Tibial nerve (tissue), 4 donors: ENCODE measurements at regions not wholly inside any gene's neighbourhood (a gene's known extent, or its start where the extent isn't known, plus 50 kb on each side); places are given as distances from the start of the nearest gene placed in this dataset. TPM values are rescaled to one million over a fixed set of nuclear protein-coding genes. Genes with fewer than 3 reads are reported as not detected.

ENCODE experiments used
- DNase-seq, 2 donors: peaks; one replicate each; pipeline ENCODE4 v3.0.0-alpha.2; 2019; ENCODE audit warnings: low spot score in 2 of 2
- H3K27ac ChIP-seq, 4 donors: fragments of 200-600 bp; sonication (generic) in 3 of 4; one replicate each; pipeline ENCODE4 v1.5.1; 2017 to 2019; ENCODE audit warnings: mild to moderate bottlenecking in 1 of 4
- H3K27me3 ChIP-seq, 2 donors: fragments of 200-600 bp; sonication (generic) in 1 of 2; one replicate each; pipeline versions ENCODE4 v1.5.1 to v1.6.0; 2017 to 2019
- H3K36me3 ChIP-seq, 3 donors: fragments of 200-600 bp; sonication (generic); one replicate each; pipeline ENCODE4 v1.5.1; 2018 to 2019
- H3K4me1 ChIP-seq, 4 donors: fragments of 200-600 bp; sonication (generic) in 3 of 4; one replicate each; pipeline ENCODE4 v1.5.1; 2017 to 2019
- H3K4me3 ChIP-seq, 4 donors: fragments of 200-600 bp; sonication (generic) in 3 of 4; one replicate each; pipeline ENCODE4 v1.5.1; 2017 to 2019; ENCODE audit warnings: mild to moderate bottlenecking in 1 of 4, moderate library complexity in 1 of 4
- H3K9me3 ChIP-seq, 4 donors: fragments of 200-600 bp; sonication (generic) in 3 of 4; one replicate each; pipeline ENCODE4 v1.5.1; 2017 to 2019
- EP300 ChIP-seq, 2 donors: sonication (generic); formaldehyde crosslinking; IDR thresholded peaks; one replicate each; pipeline ENCODE4 v1.6.1; 2017; ENCODE audit warnings: antibody characterized with exemption in 2 of 2, mild to moderate bottlenecking in 1 of 2
- POLR2A ChIP-seq, 2 donors: fragments of 450-650 bp; IDR thresholded peaks; one replicate each; pipeline ENCODE4 v1.6.1; 2017; ENCODE audit warnings: antibody characterized with exemption in 2 of 2, mild to moderate bottlenecking in 2 of 2, moderate library complexity in 2 of 2
- whole genome bisulfite sequencing, 2 donors: methylation state at CpG; one replicate each; pipeline ENCODE4 v1.1.5; 2018; 5-methylcytosine and 5-hydroxymethylcytosine counted together
- small RNA-seq: library from RNA; depleted of rRNA; stranded (forward); fragments of <200 nt; gene quantifications from one replicate; pipeline ENCODE3, GENCODE V24; 2016
- TF ChIP-seq, protein P1 (sequence below), 5 experiments: fragments of 200-600 bp in 3 of 5; fragments of 450-650 bp in 2 of 5; sonication (generic) in 3 of 5; IDR thresholded peaks; one replicate each; pipeline ENCODE4 v1.5.1; 2016 to 2019; ENCODE audit warnings: antibody characterized with exemption in 5 of 5, mild to moderate bottlenecking in 3 of 5, moderate library complexity in 2 of 5

DNA sequence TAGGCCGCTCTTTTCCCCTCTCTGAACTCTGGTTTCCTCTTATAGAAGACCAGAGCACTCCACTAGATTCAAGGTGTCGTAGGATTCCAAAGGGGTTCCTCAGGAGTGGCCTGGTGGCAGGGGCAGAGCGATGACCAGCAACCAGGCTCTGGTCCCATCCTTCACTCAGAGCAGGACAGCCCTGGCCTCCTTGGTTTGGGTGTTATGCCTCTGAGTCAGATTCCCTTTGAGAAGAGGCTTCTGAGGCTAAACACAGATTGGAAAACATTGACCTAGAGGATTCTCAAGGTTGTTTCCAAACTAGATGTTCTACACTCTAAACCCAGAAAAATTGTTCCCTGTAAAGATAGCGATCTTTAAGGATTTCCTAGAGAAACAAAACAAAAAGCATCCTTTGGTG lies 49.8 kb upstream of the IKBKE start:
- Histone ChIP-seq H3K27ac (no peak overlapping the region), H3K36me3 (peaks cover 0 to 97% (median 0%) of the 10 kb centered on the region in 3 donors), H3K4me1 (peaks cover 0 to 23% (median 0%) of the 10 kb centered on the region in 4 donors), H3K9me3 (no peaks in the 10 kb centered on the region), H3K4me3 (no peak overlapping the region), H3K27me3 (no peaks in the 10 kb centered on the region)
- DNase-seq, result no peak
- WGBS, 2 donors, result 93 to 95% methylated on average over 4 of the region's 4 CpGs
- no peak for TF ChIP-seq POLR2A (IDR thresholded peaks at IDR 0.05)
- TF ChIP-seq, protein P1, sequence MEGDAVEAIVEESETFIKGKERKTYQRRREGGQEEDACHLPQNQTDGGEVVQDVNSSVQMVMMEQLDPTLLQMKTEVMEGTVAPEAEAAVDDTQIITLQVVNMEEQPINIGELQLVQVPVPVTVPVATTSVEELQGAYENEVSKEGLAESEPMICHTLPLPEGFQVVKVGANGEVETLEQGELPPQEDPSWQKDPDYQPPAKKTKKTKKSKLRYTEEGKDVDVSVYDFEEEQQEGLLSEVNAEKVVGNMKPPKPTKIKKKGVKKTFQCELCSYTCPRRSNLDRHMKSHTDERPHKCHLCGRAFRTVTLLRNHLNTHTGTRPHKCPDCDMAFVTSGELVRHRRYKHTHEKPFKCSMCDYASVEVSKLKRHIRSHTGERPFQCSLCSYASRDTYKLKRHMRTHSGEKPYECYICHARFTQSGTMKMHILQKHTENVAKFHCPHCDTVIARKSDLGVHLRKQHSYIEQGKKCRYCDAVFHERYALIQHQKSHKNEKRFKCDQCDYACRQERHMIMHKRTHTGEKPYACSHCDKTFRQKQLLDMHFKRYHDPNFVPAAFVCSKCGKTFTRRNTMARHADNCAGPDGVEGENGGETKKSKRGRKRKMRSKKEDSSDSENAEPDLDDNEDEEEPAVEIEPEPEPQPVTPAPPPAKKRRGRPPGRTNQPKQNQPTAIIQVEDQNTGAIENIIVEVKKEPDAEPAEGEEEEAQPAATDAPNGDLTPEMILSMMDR (IDR thresholded peaks at IDR 0.05), result no peak
- no peak for TF ChIP-seq EP300 (IDR thresholded peaks at IDR 0.05)

Small RNAs in the stretch of these regions (small RNA-seq; reads per million reads assigned to genes)
- gene AC244023.1, result not detected
